Thyroid gland (tissue), 4 donors: ENCODE measurements at regions not wholly inside any gene's neighbourhood (a gene's known extent, or its start where the extent isn't known, plus 50 kb on each side); places are given as distances from the start of the nearest gene placed in this dataset.

Experiments used
- DNase-seq, 2 donors: peaks; one replicate each; pipeline ENCODE4 v3.0.0-alpha.2; 2019
- H3K27ac ChIP-seq, 3 donors: fragments of 200-600 bp; sonication (generic); 1 replicate in 2 of 3; 2 replicates in 1 of 3; pipeline ENCODE4 v1.5.1; 2016 to 2019; ENCODE audit warnings: mild to moderate bottlenecking in 1 of 3, moderate library complexity in 1 of 3
- H3K27me3 ChIP-seq: fragments of 200-600 bp; sonication (generic); one replicate; pipeline ENCODE4 v1.5.1; 2019
- H3K36me3 ChIP-seq, 2 donors: fragments of 200-600 bp; sonication (generic); one replicate each; pipeline ENCODE4 v1.5.1; 2016 to 2019
- H3K4me1 ChIP-seq, 2 donors: fragments of 200-600 bp; sonication (generic); one replicate each; pipeline ENCODE4 v1.5.1; 2017 to 2019
- H3K4me3 ChIP-seq, 3 donors: fragments of 200-600 bp; sonication (generic); replicated peaks in 1 of 3; 1 replicate in 2 of 3; 2 replicates in 1 of 3; pipeline ENCODE4 v1.5.1; 2016; ENCODE audit warnings: mild to moderate bottlenecking in 1 of 3
- H3K9me3 ChIP-seq: fragments of 200-600 bp; sonication (generic); one replicate; pipeline ENCODE4 v1.5.1; 2017
- POLR2A ChIP-seq, 2 donors: fragments of 450-650 bp; IDR thresholded peaks; one replicate each; pipeline ENCODE4 v1.6.1; 2017; ENCODE audit warnings: antibody characterized with exemption in 2 of 2, mild to moderate bottlenecking in 2 of 2, moderate library complexity in 1 of 2
- WGBS, 2 donors: methylation state at CpG; one replicate each; pipeline ENCODE4 v1.1.5; 2017; 5-methylcytosine and 5-hydroxymethylcytosine counted together
- intact Hi-C: fragments of 100-400 bp; cut with DNase I; formaldehyde crosslinking; loops from one replicate; pipeline ENCODE4 v1.15.1; 2023
- TF ChIP-seq, protein P1 (sequence below), 6 experiments: fragments of 200-600 bp in 3 of 6; fragments of 450-650 bp in 3 of 6; sonication (generic) in 3 of 6; IDR thresholded peaks; one replicate each; pipeline ENCODE4 v1.5.1; 2016 to 2019; ENCODE audit warnings: antibody characterized with exemption in 6 of 6, mild to moderate bottlenecking in 2 of 6, inconsistent platforms in 1 of 6, moderate library complexity in 1 of 6

- H3K4me1 ChIP-seq, result no peaks in the 10 kb centered on the region
- H3K9me3 ChIP-seq, result no peaks in the 10 kb centered on the region
- H3K4me3 ChIP-seq, result no peak overlapping the region
- TF ChIP-seq, protein P1, sequence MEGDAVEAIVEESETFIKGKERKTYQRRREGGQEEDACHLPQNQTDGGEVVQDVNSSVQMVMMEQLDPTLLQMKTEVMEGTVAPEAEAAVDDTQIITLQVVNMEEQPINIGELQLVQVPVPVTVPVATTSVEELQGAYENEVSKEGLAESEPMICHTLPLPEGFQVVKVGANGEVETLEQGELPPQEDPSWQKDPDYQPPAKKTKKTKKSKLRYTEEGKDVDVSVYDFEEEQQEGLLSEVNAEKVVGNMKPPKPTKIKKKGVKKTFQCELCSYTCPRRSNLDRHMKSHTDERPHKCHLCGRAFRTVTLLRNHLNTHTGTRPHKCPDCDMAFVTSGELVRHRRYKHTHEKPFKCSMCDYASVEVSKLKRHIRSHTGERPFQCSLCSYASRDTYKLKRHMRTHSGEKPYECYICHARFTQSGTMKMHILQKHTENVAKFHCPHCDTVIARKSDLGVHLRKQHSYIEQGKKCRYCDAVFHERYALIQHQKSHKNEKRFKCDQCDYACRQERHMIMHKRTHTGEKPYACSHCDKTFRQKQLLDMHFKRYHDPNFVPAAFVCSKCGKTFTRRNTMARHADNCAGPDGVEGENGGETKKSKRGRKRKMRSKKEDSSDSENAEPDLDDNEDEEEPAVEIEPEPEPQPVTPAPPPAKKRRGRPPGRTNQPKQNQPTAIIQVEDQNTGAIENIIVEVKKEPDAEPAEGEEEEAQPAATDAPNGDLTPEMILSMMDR (IDR thresholded peaks at IDR 0.05), result no peak
- TF ChIP-seq POLR2A (IDR thresholded peaks at IDR 0.05), result no peak
- no peaks in the 10 kb centered on the region for H3K27me3 ChIP-seq
- H3K36me3 ChIP-seq, result no peaks in the 10 kb centered on the region
- no peak overlapping the region for H3K27ac ChIP-seq
- WGBS, 2 donors, result 85 to 88% methylated on average over 4 of the region's 4 CpGs
- no peak for DNase-seq
- intact Hi-C loops, result no loop called here
Measured at GRCh38 chr3:59303452-59303851, 253.6 kb upstream of the CFAP20DC start.

- DNase-seq, result no peak
- intact Hi-C loops, result no loop called here
- 83 to 92% methylated on average over 5 of the region's 5 CpGs for WGBS, 2 donors
Measured at GRCh38 chr3:59302442-59302841, 252.6 kb upstream of the CFAP20DC start.

DNA sequence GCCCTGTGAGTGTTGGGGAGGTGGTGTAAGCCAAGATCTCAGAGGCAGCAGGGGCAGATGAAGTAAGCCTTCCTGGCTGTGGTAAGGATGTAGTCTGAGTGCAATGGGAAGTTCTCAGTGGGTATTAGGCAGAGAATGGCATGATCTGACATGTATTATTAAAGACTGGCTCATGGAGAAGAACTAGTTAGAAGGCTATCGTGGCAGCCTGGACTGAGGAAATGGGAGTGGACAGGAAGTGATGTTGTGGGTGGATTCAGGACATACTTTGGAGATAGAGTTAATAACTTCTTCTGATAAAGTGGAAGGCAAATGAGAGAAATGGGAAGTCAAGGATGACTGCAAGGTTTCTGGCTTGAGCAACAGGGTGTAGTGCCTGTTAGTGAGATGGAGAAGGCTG is 250.9 kb upstream of the CFAP20DC start:
- H3K4me1 ChIP-seq, result no peaks in the 10 kb centered on the region
- no peak for DNase-seq
- H3K27me3 ChIP-seq, result no peaks in the 10 kb centered on the region
- TF ChIP-seq, protein P1 (IDR thresholded peaks at IDR 0.05), result no peak
- TF ChIP-seq POLR2A (IDR thresholded peaks at IDR 0.05), result no peak
- H3K36me3 ChIP-seq, result no peaks in the 10 kb centered on the region
- intact Hi-C loops, result no loop called here
- H3K27ac ChIP-seq, result no peak overlapping the region
- H3K4me3 ChIP-seq, result no peak overlapping the region
- H3K9me3 ChIP-seq, result no peaks in the 10 kb centered on the region
- 70 to 72% methylated on average over 1 of the region's 1 CpG for WGBS, 2 donors

More at GRCh38 chr3:59302442-59302841, 252.6 kb upstream of the CFAP20DC start:
- Histone ChIP-seq H3K36me3 (no peaks in the 10 kb centered on the region), H3K4me1 (no peaks in the 10 kb centered on the region), H3K9me3 (no peaks in the 10 kb centered on the region), H3K27me3 (no peaks in the 10 kb centered on the region), H3K4me3 (no peak overlapping the region), H3K27ac (no peak overlapping the region)
- TF ChIP-seq, protein P1 (IDR thresholded peaks at IDR 0.05), result no peak
- no peak for TF ChIP-seq POLR2A (IDR thresholded peaks at IDR 0.05)

DNA sequence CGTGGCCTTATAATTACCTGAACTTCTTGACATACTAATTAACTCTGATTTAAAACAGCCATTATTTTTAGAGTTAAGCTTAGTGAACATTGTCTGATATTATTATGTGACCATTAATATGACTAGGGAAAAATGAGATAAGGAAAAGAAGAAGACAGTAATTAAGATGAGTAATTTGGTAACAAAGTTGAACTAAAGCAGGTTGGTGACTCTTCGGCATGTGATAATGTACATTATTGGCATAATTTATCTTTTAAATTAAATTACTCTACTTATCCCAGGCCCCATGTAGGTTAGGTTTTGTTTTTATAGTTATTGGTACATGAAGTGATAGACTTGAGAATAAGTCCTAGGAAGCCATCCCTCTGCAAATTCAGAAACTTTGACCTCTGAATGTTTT is 249.7 kb upstream of the CFAP20DC start:
- H3K27ac ChIP-seq, result no peak overlapping the region
- TF ChIP-seq, protein P1 (IDR thresholded peaks at IDR 0.05), result no peak
- TF ChIP-seq POLR2A (IDR thresholded peaks at IDR 0.05), result no peak
- no peaks in the 10 kb centered on the region for H3K36me3 ChIP-seq
- no peak overlapping the region for H3K4me3 ChIP-seq
- intact Hi-C loops, result no loop called here
- H3K4me1 ChIP-seq, result no peaks in the 10 kb centered on the region
- WGBS, 2 donors, result 82 to 83% methylated on average over 2 of the region's 2 CpGs
- no peaks in the 10 kb centered on the region for H3K27me3 ChIP-seq
- DNase-seq, result no peak
- H3K9me3 ChIP-seq, result no peaks in the 10 kb centered on the region

GRCh38 chr3:59290358-59290757 is 240.5 kb upstream of the CFAP20DC start:
- H3K27me3 ChIP-seq, result no peaks in the 10 kb centered on the region
- intact Hi-C loops, result no loop called here
- TF ChIP-seq, protein P1 (IDR thresholded peaks at IDR 0.05), result no peak
- TF ChIP-seq POLR2A (IDR thresholded peaks at IDR 0.05), result no peak
- H3K4me1 ChIP-seq, result peaks cover 0 to 5% of the 10 kb centered on the region in 2 donors
- H3K27ac ChIP-seq, result no peak overlapping the region
- no peak for DNase-seq
- no peak overlapping the region for H3K4me3 ChIP-seq
- H3K9me3 ChIP-seq, result no peaks in the 10 kb centered on the region
- H3K36me3 ChIP-seq, result no peaks in the 10 kb centered on the region
